ENCODE measurements at regions not wholly inside any gene's neighbourhood (a gene's known extent, or its start where the extent isn't known, plus 50 kb on each side); places are given as distances from the start of the nearest gene placed in this dataset.

DNA sequence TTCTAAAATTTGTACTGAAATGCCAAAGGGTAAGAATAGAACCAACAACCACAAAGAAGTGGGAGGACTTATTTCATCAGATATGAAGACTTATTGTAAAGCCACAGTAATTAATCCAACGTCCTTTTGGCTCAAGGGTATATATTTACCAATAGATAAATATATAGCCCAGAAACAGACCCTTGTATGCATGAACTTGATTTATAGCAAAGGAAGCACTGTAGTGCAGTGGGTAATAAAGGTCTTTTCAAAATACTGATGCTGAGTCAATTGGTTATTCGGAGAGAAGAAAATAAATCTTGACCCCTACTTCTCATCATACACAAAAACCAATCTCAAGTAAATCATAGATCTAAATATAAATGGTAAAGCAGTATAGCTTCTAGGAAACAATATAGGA lies 200.5 kb upstream of the ST6GAL2 start:
- Histone ChIP-seq H3K4me3 (replicated peaks; ENCODE audit: insufficient read depth, low read length) (no peak overlapping the region), H3K27ac (replicated peaks) (no peak overlapping the region), H3K27me3 (ENCODE audit: insufficient read depth, poor library complexity, severe bottlenecking) (no peaks in the 10 kb centered on the region)
- no peak for DNase-seq (ENCODE audit: low read depth in 1 of 2, low spot score in 1 of 2)
- TF ChIP-seq SPI1 (IDR thresholded peaks at IDR 0.05; ENCODE audit: borderline replicate concordance, low read depth) (no peak), REST (IDR thresholded peaks at IDR 0.05; ENCODE audit: insufficient replicate concordance, low read depth) (no peak), GABPA (IDR thresholded peaks at IDR 0.05; ENCODE audit: low read depth) (no peak), POLR2AphosphoS5 (IDR thresholded peaks at IDR 0.05; ENCODE audit: low read depth) (no peak), CTCF (IDR thresholded peaks at IDR 0.05; ENCODE audit: insufficient read depth, low read length) (no peak)

- H3K4me3 ChIP-seq (replicated peaks; ENCODE audit: insufficient read depth, low read length), result no peak overlapping the region
- no peak for TF ChIP-seq SPI1 (IDR thresholded peaks at IDR 0.05; ENCODE audit: borderline replicate concordance, low read depth)
- no peak for TF ChIP-seq REST (IDR thresholded peaks at IDR 0.05; ENCODE audit: insufficient replicate concordance, low read depth)
- no peak for TF ChIP-seq GABPA (IDR thresholded peaks at IDR 0.05; ENCODE audit: low read depth)
- TF ChIP-seq POLR2AphosphoS5 (IDR thresholded peaks at IDR 0.05; ENCODE audit: low read depth), result no peak
- TF ChIP-seq CTCF (IDR thresholded peaks at IDR 0.05; ENCODE audit: insufficient read depth, low read length), result no peak
- no peak overlapping the region for H3K27ac ChIP-seq (replicated peaks)
- DNase-seq (ENCODE audit: low read depth in 1 of 2, low spot score in 1 of 2), result no peak
- no peaks in the 10 kb centered on the region for H3K27me3 ChIP-seq (ENCODE audit: insufficient read depth, poor library complexity, severe bottlenecking)
Observed at GRCh38 chr2:107088156-107088555, 202.2 kb upstream of the ST6GAL2 start.

DNA sequence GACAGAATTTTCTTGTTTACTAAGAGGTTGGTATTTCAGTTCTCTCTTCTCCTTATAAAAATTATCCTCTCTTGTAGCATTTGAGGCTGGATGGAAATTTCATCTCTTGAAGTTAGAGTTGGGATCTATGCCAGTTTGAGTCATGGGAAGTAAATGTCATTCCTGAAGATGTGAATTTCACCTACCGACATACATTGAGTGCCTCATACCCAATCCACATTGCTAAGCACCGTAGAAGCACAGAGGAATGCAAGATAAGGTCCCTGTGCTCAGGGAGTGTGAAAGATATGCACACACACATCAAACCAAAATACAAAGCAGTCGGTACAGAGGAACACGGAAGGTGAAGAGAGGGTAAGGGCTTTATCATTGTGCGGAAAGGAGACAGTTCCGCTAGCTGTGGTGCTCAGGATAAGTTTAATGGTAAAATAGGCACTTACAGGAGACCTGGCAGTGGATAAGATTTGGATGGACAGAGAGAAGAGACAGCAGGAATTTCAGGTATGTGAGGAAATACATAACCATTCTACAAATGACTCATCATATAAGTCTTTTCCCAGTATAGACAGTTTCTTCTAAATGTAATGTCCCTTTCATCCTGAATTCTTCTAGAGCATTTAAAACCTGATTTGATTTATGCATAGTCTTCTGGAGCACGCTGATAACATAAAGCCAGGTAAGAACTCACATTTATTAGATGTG lies 205.3 kb upstream of the ST6GAL2 start:
- Histone ChIP-seq H3K27ac (replicated peaks) (no peak overlapping the region), H3K4me3 (replicated peaks; ENCODE audit: insufficient read depth, low read length) (no peak overlapping the region), H3K27me3 (ENCODE audit: insufficient read depth, poor library complexity, severe bottlenecking) (no peaks in the 10 kb centered on the region)
- TF ChIP-seq GABPA (IDR thresholded peaks at IDR 0.05; ENCODE audit: low read depth), result no peak
- no peak for TF ChIP-seq POLR2AphosphoS5 (IDR thresholded peaks at IDR 0.05; ENCODE audit: low read depth)
- TF ChIP-seq REST (IDR thresholded peaks at IDR 0.05; ENCODE audit: insufficient replicate concordance, low read depth), result no peak
- TF ChIP-seq CTCF (IDR thresholded peaks at IDR 0.05; ENCODE audit: insufficient read depth, low read length), result no peak
- TF ChIP-seq SPI1 (IDR thresholded peaks at IDR 0.05; ENCODE audit: borderline replicate concordance, low read depth), result no peak
- DNase-seq (ENCODE audit: low read depth in 1 of 2, low spot score in 1 of 2), result no peak

All from HL-60 (cell line).